Choroid plexus epithelial cell (primary cell): ENCODE measurements at regions not wholly inside any gene's neighbourhood (a gene's known extent, or its start where the extent isn't known, plus 50 kb on each side); places are given as distances from the start of the nearest gene placed in this dataset.

ENCODE experiments used
- DNase-seq: peaks from one replicate; pipeline ENCODE4 v3.0.0-alpha.2; 2010; ENCODE audit warnings: low read depth
- H3K4me3 ChIP-seq: 2 replicates; pipeline ENCODE4 v1.5.1; 2011; ENCODE audit warnings: low read depth, mild to moderate bottlenecking, control low read depth, low read length, moderate library complexity
- CTCF ChIP-seq: conservative IDR thresholded peaks from 2 replicates; pipeline ENCODE4 v1.5.1; 2011; ENCODE audit warnings: low read depth, mild to moderate bottlenecking, control low read depth, inconsistent platforms, low read length, moderate library complexity

GRCh38 chr22:34129691-34130486 lies 209.6 kb upstream of the LARGE1 start:
- H3K4me3 ChIP-seq = no peak overlapping the region
- DNase-seq = no peak
- TF ChIP-seq CTCF = no peak

- no peak for TF ChIP-seq CTCF
- no peak overlapping the region for H3K4me3 ChIP-seq
- DNase-seq = no peak
Measured at GRCh38 chr22:34135749-34136148, 215.5 kb upstream of the LARGE1 start.

DNA sequence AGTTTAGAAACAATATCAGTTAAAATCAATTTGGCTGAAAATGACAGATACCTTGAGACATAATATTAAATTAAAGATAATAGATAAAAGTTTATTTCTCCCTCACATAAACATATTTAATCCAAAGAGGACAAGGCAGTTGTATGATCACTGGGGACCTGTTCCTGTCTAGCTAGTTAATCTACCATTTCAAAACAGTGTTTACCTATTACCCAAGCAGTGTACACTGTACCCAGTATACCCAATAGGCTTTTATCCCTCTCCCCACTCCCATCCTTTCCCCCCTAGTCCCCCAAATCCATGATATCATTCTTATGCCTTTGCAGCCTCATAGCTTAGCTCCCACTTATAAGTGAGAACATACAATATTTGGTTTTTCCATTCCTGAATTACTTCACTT lies 229.7 kb upstream of the LARGE1 start:
- no peak for DNase-seq
- TF ChIP-seq CTCF = no peak
- no peak overlapping the region for H3K4me3 ChIP-seq

DNA sequence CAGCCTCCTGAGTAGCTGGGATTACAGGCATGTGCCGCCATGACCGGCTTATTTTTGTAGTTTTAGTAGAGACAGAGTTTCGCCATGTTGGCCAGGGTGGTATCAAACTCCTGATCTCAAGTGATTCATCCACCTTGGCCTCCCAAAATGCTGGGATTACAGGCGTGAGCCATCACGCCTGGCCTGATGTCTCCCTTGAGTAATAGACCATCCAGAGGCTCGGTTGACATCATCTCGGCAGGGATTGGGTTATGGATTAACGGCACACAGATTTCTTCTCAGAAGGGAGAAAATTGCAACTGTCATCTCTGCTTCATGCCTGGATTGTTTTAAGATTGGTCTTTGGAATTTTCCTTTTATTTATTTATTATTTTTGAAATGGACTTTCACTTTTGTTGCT lies 239.2 kb upstream of the LARGE1 start:
- no peak for DNase-seq
- no peak for TF ChIP-seq CTCF

GRCh38 chr22:34160141-34160783 lies 240.0 kb upstream of the LARGE1 start:
- H3K4me3 ChIP-seq = no peak overlapping the region
- no peak for DNase-seq
- no peak for TF ChIP-seq CTCF

More for the DNA sequence above, 239.2 kb upstream of the LARGE1 start:
- no peak overlapping the region for H3K4me3 ChIP-seq

DNA sequence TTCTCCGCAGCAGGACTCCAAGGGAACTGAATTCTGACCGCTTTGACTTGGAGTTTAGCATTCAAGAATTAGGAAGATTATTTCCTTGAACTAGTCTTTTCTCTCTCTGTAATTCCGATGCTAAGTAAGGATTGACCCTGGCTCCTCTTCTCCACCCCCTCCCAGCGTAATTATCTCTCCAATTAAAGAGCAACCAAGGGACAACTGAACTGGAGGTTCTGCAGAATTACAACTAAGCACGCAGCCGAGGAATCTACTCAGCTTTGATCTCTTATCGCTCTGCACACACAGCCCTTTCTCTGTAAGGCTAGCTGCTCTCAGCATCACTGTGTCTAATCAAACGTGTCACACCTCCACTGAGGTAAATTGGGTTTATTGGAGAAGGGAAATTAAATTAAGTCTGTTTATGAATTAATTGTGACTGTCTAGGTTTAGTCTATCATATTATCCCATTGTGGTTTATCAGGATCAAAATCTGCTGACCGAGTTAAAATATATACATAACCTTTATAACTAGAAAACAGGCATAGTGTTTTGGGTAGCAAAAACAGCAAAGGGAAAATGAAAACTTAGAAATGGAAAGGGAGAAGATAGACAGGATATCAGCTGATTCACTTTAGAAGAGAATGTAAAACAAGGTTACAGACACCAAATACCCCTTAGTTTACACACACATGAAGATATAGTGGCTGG lies 241.3 kb upstream of the LARGE1 start:
- no peak overlapping the region for H3K4me3 ChIP-seq
- no peak for TF ChIP-seq CTCF
- no peak for DNase-seq
